T1000 (cell line): ENCODE measurements at regions not wholly inside any gene's neighbourhood (a gene's known extent, or its start where the extent isn't known, plus 50 kb on each side); places are given as distances from the start of the nearest gene placed in this dataset.
A peak's percentile ranks its signal among the peaks of the same experiment; 100 is the strongest.
"Not testable (repeated sequence)": the region's sequence is repeated elsewhere in the genome, so short reads cannot be mapped to it uniquely, and the experiment has no call there.

ENCODE experiments used
- DNase-seq: peaks from one replicate; lab custom pipeline; 2025; ENCODE audit warnings: mixed read lengths; lab: John Stamatoyannopoulos, UW

GRCh38 chr6:85356743-85357142, 93.1 kb upstream of the NT5E start:
- not testable (repeated sequence) for DNase-seq

- DNase-seq: no peak
These were observed 94.1 kb upstream of the NT5E start for GRCh38 chr6:85355816-85356215.

GRCh38 chr6:85354761-85355618, 94.9 kb upstream of the NT5E start:
- DNase-seq: peak; percentile 55

- DNase-seq: no peak
These were observed 96.9 kb upstream of the NT5E start for GRCh38 chr6:85353012-85353411.

GRCh38 chr6:85348643-85349042, 101.2 kb upstream of the NT5E start:
- no peak for DNase-seq

GRCh38 chr6:85347812-85348211, 102.1 kb upstream of the NT5E start:
- DNase-seq: no peak

GRCh38 chr6:85346196-85346595, 103.7 kb upstream of the NT5E start:
- no peak for DNase-seq

GRCh38 chr6:85344996-85345395, 104.9 kb upstream of the NT5E start:
- DNase-seq: no peak

GRCh38 chr6:85343428-85343827, 106.5 kb upstream of the NT5E start:
- DNase-seq: no peak

- no peak for DNase-seq
These were observed 120.7 kb upstream of the NT5E start for GRCh38 chr6:85329196-85329595.

- not testable (repeated sequence) for DNase-seq
These were observed 124.1 kb upstream of the NT5E start for GRCh38 chr6:85325811-85326210.

GRCh38 chr6:85323435-85324040, 126.3 kb upstream of the NT5E start:
- DNase-seq: peak; percentile 45

GRCh38 chr6:85322446-85323105, 127.3 kb upstream of the NT5E start:
- DNase-seq: no peak

GRCh38 chr6:85321906-85322305, 128.0 kb upstream of the NT5E start:
- DNase-seq: no peak

GRCh38 chr6:85314586-85314985, 135.3 kb upstream of the NT5E start:
- no peak for DNase-seq

GRCh38 chr6:85300581-85300980, 149.3 kb upstream of the NT5E start:
- DNase-seq: no peak

- no peak for DNase-seq
These were observed 151.3 kb upstream of the NT5E start for GRCh38 chr6:85298553-85298952.

- no peak for DNase-seq
These were observed 158.6 kb upstream of the NT5E start for GRCh38 chr6:85291326-85291725.

GRCh38 chr6:85287654-85288053, 162.2 kb upstream of the NT5E start:
- no peak for DNase-seq

- DNase-seq: no peak
These were observed 162.7 kb upstream of the NT5E start for GRCh38 chr6:85287158-85287557.

GRCh38 chr6:85286507-85286906, 163.4 kb upstream of the NT5E start:
- not testable (repeated sequence) for DNase-seq

GRCh38 chr6:85285934-85286333, 163.9 kb upstream of the NT5E start:
- DNase-seq: no peak

GRCh38 chr6:85285114-85285513, 164.8 kb upstream of the NT5E start:
- DNase-seq: no peak
